Osteocyte (in vitro differentiated cells): ENCODE measurements at regions not wholly inside any gene's neighbourhood (a gene's known extent, or its start where the extent isn't known, plus 50 kb on each side); places are given as distances from the start of the nearest gene placed in this dataset.

Source experiments
- DNase-seq: peaks from one replicate; pipeline ENCODE4 v3.0.0; 2021; ENCODE audit warnings: mixed read lengths; ENCODE audit not compliant: unreplicated experiment; ENCODE audit errors: extremely low spot score
- H3K27ac Mint-ChIP-seq: one replicate; pipeline ENCODE4 v1.8.0; 2021; ENCODE audit warnings: mild to moderate bottlenecking, mixed read lengths; ENCODE audit not compliant: unreplicated experiment
- H3K27me3 Mint-ChIP-seq: one replicate; pipeline ENCODE4 v1.8.0; 2021; ENCODE audit warnings: mixed read lengths; ENCODE audit not compliant: unreplicated experiment
- H3K36me3 Mint-ChIP-seq: one replicate; pipeline ENCODE4 v1.8.0; 2021; ENCODE audit warnings: mixed read lengths; ENCODE audit not compliant: unreplicated experiment
- H3K4me1 Mint-ChIP-seq: one replicate; pipeline ENCODE4 v1.8.0; 2021; ENCODE audit warnings: mixed read lengths; ENCODE audit not compliant: unreplicated experiment
- H3K4me3 Mint-ChIP-seq: one replicate; pipeline ENCODE4 v1.8.0; 2021; ENCODE audit warnings: mild to moderate bottlenecking, moderate library complexity, mixed read lengths; ENCODE audit not compliant: unreplicated experiment
- H3K9me3 Mint-ChIP-seq: one replicate; pipeline ENCODE4 v1.8.0; 2021; ENCODE audit warnings: mixed read lengths; ENCODE audit not compliant: unreplicated experiment
- TF ChIP-seq, protein P1 (sequence below): fragments of 200-600 bp; sonication (generic); IDR thresholded peaks from 2 replicates; pipeline ENCODE4 v1.5.0; 2021; ENCODE audit warnings: antibody characterized with exemption, mild to moderate bottlenecking, moderate library complexity

DNA sequence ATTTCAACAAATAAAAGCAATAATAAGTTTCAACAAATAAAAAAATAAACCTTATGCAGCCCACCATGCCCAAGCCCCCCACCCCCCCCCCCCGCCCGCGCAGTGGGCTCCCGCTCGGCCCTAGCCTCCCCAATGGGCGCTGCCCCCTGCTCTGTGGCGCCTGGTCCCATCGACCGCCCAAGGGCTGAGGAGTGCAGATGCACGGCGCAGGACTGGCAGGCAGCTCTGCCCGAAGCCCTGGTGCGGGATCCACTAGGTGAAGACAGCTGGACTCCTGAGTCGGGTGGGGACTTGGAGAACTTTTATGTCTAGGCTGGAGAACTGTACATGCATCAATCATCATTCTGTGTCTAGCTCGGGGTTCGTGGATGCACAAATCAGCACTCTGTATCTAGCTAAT, 779.6 kb downstream of the DACH1 start:
- H3K27me3 Mint-ChIP-seq = peaks cover 5% of the 10 kb centered on the region
- no peak for DNase-seq
- no peak overlapping the region for H3K27ac Mint-ChIP-seq
- H3K4me1 Mint-ChIP-seq = no peaks in the 10 kb centered on the region
- no peaks in the 10 kb centered on the region for H3K9me3 Mint-ChIP-seq
- TF ChIP-seq, protein P1, sequence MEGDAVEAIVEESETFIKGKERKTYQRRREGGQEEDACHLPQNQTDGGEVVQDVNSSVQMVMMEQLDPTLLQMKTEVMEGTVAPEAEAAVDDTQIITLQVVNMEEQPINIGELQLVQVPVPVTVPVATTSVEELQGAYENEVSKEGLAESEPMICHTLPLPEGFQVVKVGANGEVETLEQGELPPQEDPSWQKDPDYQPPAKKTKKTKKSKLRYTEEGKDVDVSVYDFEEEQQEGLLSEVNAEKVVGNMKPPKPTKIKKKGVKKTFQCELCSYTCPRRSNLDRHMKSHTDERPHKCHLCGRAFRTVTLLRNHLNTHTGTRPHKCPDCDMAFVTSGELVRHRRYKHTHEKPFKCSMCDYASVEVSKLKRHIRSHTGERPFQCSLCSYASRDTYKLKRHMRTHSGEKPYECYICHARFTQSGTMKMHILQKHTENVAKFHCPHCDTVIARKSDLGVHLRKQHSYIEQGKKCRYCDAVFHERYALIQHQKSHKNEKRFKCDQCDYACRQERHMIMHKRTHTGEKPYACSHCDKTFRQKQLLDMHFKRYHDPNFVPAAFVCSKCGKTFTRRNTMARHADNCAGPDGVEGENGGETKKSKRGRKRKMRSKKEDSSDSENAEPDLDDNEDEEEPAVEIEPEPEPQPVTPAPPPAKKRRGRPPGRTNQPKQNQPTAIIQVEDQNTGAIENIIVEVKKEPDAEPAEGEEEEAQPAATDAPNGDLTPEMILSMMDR = no peak
- H3K36me3 Mint-ChIP-seq = no peaks in the 10 kb centered on the region
- no peak overlapping the region for H3K4me3 Mint-ChIP-seq

DNA sequence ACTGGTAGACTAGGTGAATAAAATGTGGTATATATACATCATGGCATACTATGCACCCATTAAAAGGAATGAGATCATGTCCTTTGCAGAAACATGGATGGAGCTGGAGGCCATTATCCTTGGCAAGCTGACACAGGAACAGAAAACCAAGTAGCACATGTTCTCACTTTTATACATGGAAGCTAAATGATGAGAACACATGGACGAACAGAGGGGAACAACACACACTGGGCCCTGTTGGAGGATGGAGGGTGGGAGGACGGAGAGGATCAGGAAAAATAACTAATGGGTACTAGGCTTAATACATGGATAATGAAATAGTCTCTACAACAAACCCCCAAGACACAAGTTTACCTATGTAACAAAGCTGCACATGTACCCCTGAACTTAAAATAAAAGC, 780.0 kb downstream of the DACH1 start:
- H3K4me1 Mint-ChIP-seq = no peaks in the 10 kb centered on the region
- no peaks in the 10 kb centered on the region for H3K9me3 Mint-ChIP-seq
- H3K27ac Mint-ChIP-seq = no peak overlapping the region
- TF ChIP-seq, protein P1 = no peak
- no peak for DNase-seq
- peaks cover 5% of the 10 kb centered on the region for H3K27me3 Mint-ChIP-seq
- no peaks in the 10 kb centered on the region for H3K36me3 Mint-ChIP-seq
- no peak overlapping the region for H3K4me3 Mint-ChIP-seq

DNA sequence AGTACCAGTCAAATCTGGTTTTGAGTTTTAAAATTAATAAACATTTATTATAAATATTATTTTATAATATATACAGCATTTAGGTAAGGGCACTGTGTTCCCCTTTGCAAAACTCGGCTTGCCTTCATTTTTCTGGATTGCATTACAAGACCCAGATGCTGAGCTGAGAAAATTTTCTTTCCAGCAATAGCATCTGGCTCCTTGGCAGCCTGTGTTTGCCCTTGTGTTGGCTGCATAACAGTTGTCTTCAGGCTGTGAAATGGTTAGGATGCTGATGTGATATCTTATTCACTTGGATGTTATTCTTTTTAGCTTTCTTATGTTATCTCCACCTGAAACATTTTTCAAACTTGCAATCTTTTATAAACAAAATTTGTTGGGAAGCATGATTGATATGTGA, 784.4 kb downstream of the DACH1 start:
- no peak for DNase-seq
- H3K27ac Mint-ChIP-seq = no peak overlapping the region
- no peaks in the 10 kb centered on the region for H3K9me3 Mint-ChIP-seq
- no peak overlapping the region for H3K4me3 Mint-ChIP-seq
- H3K36me3 Mint-ChIP-seq = no peaks in the 10 kb centered on the region
- peaks cover 5% of the 10 kb centered on the region for H3K27me3 Mint-ChIP-seq
- TF ChIP-seq, protein P1 = no peak
- H3K4me1 Mint-ChIP-seq = no peaks in the 10 kb centered on the region

DNA sequence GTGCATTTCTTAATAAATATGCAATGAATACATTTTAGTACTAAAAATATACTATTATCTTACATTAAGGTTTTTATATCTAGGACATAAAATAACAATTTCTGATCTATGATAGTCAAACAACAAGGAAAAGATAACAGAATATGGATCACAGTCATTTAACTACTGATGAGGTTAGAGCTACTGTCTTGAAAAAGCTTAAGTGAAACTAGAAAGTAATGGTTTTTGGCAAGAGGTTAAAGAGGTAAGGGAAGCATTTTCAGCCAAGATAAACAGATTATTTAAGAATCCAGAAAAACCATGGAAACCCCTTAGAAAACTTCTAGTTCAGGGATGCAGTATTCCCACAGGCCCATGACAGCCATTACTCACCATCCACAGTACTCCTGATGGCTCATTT, 787.4 kb downstream of the DACH1 start:
- Mint-ChIP-seq H3K27me3 (peaks cover 6% of the 10 kb centered on the region), H3K9me3 (no peaks in the 10 kb centered on the region), H3K4me3 (no peak overlapping the region), H3K36me3 (no peaks in the 10 kb centered on the region), H3K27ac (no peak overlapping the region), H3K4me1 (no peaks in the 10 kb centered on the region)
- TF ChIP-seq, protein P1 = no peak
- no peak for DNase-seq

DNA sequence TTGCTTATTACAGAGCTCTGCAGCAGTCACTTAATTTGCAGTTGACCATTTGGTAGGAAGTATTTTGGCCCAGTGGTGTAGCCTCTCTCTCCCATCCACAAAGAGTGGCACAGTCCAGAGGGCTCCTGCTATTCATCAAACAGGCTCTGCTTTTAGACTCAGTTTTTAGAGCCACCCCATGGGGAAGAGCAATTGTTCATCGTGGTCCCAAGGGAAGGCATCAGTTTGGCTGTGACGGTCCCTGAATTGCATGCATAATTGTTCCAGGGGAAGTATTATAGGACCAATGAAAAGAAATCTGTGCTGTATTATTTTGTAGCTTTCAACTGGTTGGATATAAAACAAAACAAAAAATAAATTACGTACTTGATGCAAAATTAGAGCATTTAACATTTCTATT, 799.0 kb downstream of the DACH1 start:
- Mint-ChIP-seq H3K9me3 (peaks cover 5% of the 10 kb centered on the region), H3K27ac (no peak overlapping the region), H3K27me3 (peaks cover 4% of the 10 kb centered on the region), H3K4me1 (no peaks in the 10 kb centered on the region), H3K36me3 (no peaks in the 10 kb centered on the region), H3K4me3 (no peak overlapping the region)
- DNase-seq = no peak
- TF ChIP-seq, protein P1 = no peak
